ENCODE measurements at regions not wholly inside any gene's neighbourhood (a gene's known extent, or its start where the extent isn't known, plus 50 kb on each side); places are given as distances from the start of the nearest gene placed in this dataset.
A peak's percentile ranks its signal among the peaks of the same experiment; 100 is the strongest.

GRCh38 chr1:185645162-185645640, 89.0 kb upstream of the HMCN1 start:
- DNase-seq (ENCODE audit: low read depth in 1 of 2, low spot score in 1 of 2), result no peak
- no peaks in the 10 kb centered on the region for H3K27me3 ChIP-seq (ENCODE audit: insufficient read depth, poor library complexity, severe bottlenecking)
- no peak overlapping the region for H3K4me3 ChIP-seq (replicated peaks; ENCODE audit: insufficient read depth, low read length)
- no peak overlapping the region for H3K27ac ChIP-seq (replicated peaks)
- no peak for TF ChIP-seq REST (IDR thresholded peaks at IDR 0.05; ENCODE audit: insufficient replicate concordance, low read depth)
- TF ChIP-seq CTCF (IDR thresholded peaks at IDR 0.05; ENCODE audit: insufficient read depth, low read length), result no peak
- TF ChIP-seq POLR2AphosphoS5 (IDR thresholded peaks at IDR 0.05; ENCODE audit: low read depth), result no peak
- TF ChIP-seq SPI1 (IDR thresholded peaks at IDR 0.05; ENCODE audit: borderline replicate concordance, low read depth), result no peak
- TF ChIP-seq GABPA (IDR thresholded peaks at IDR 0.05; ENCODE audit: low read depth), result no peak

- no peak for TF ChIP-seq POLR2AphosphoS5 (IDR thresholded peaks at IDR 0.05; ENCODE audit: low read depth)
- no peak for TF ChIP-seq SPI1 (IDR thresholded peaks at IDR 0.05; ENCODE audit: borderline replicate concordance, low read depth)
- no peak for TF ChIP-seq CTCF (IDR thresholded peaks at IDR 0.05; ENCODE audit: insufficient read depth, low read length)
- TF ChIP-seq GABPA (IDR thresholded peaks at IDR 0.05; ENCODE audit: low read depth), result no peak
- no peak for TF ChIP-seq REST (IDR thresholded peaks at IDR 0.05; ENCODE audit: insufficient replicate concordance, low read depth)
- H3K27ac ChIP-seq (replicated peaks), result no peak overlapping the region
- no peak overlapping the region for H3K4me3 ChIP-seq (replicated peaks; ENCODE audit: insufficient read depth, low read length)
- H3K27me3 ChIP-seq (ENCODE audit: insufficient read depth, poor library complexity, severe bottlenecking), result no peaks in the 10 kb centered on the region
- no peak for DNase-seq (ENCODE audit: low read depth in 1 of 2, low spot score in 1 of 2)
Measured at GRCh38 chr1:185644531-185644930, 89.7 kb upstream of the HMCN1 start.

GRCh38 chr1:185636848-185637247, 97.3 kb upstream of the HMCN1 start:
- DNase-seq (ENCODE audit: low read depth in 1 of 2, low spot score in 1 of 2), result peak; percentile 50 to 72
- TF ChIP-seq CTCF (IDR thresholded peaks at IDR 0.05; ENCODE audit: insufficient read depth, low read length), result no peak
- no peak for TF ChIP-seq GABPA (IDR thresholded peaks at IDR 0.05; ENCODE audit: low read depth)
- TF ChIP-seq POLR2AphosphoS5 (IDR thresholded peaks at IDR 0.05; ENCODE audit: low read depth), result no peak
- TF ChIP-seq SPI1 (IDR thresholded peaks at IDR 0.05; ENCODE audit: borderline replicate concordance, low read depth), result no peak
- no peak for TF ChIP-seq REST (IDR thresholded peaks at IDR 0.05; ENCODE audit: insufficient replicate concordance, low read depth)
- Histone ChIP-seq H3K4me3 (replicated peaks; ENCODE audit: insufficient read depth, low read length) (no peak overlapping the region), H3K27ac (replicated peaks) (peak overlapping the region; percentile 56), H3K27me3 (ENCODE audit: insufficient read depth, poor library complexity, severe bottlenecking) (no peaks in the 10 kb centered on the region)

All from HL-60 (cell line).